K562 (cell line): ENCODE measurements at regions not wholly inside any gene's neighbourhood (a gene's known extent, or its start where the extent isn't known, plus 50 kb on each side); places are given as distances from the start of the nearest gene placed in this dataset.
A peak's percentile ranks its signal among the peaks of the same experiment; 100 is the strongest.

Source experiments
- ATAC-seq: fragments of 200-7000 bp; cut with Tn5 transposase; 3 replicates; pipeline ENCODE4 v1.9.1; 2020; ENCODE audit warnings: moderate library complexity
- BruUV-seq: library from RNA; stranded (reverse); fragments of 400-500 nt; replicated peaks from 2 replicates; lab custom pipeline; 2021; lab: Mats Ljungman, UMichigan
- CTCF ChIA-PET: fragments of 300-600 bp; formaldehyde crosslinking; extraction: SDS; loops from one replicate; lab custom pipeline; 2021; ENCODE audit warnings: low intra/inter-chr PET ratio; lab: Yijun Ruan, JAX
- POLR2A ChIA-PET: fragments of 300-600, 350-650 bp; sonication (Branson Sonifier 250); formaldehyde crosslinking; extraction: SDS; loops from one replicate; lab custom pipeline; 2021; ENCODE audit warnings: antibody characterized with exemption, inconsistent platforms; lab: Yijun Ruan, JAX
- DNase-seq, 4 experiments: peaks; one replicate each; pipeline versions ENCODE4 v3.0.0 to v3.0.0-alpha.2; 2011 to 2018; ENCODE audit warnings: low spot score in 3 of 4, mixed read lengths in 3 of 4; ENCODE audit errors: extremely low read depth in 1 of 4
- FAIRE-seq: peaks from 2 replicates; lab custom pipeline; 2011; peaks lifted over from hg19 to GRCh38; lab: Jason Lieb, UNC
- H2AFZ ChIP-seq: 2 replicates; pipeline ENCODE4 v1.6.0; 2011; ENCODE audit warnings: low read depth, low read length, control low read depth, inconsistent platforms
- H3K27ac ChIP-seq: fragments of 200-600 bp; 3 replicates; pipeline ENCODE4 v1.8.0; 2011; ENCODE audit warnings: low read depth, mild to moderate bottlenecking, control low read depth, inconsistent platforms, low read length, moderate library complexity, mixed read lengths; ENCODE audit errors: extremely low read depth
- H3K27me3 ChIP-seq, 2 experiments: fragments of 300-600 bp in 1 of 2; 2 replicates in 1 of 2; 3 replicates in 1 of 2; pipeline versions ENCODE4 v1.6.0 to v1.8.0; 2011; ENCODE audit warnings: inconsistent platforms in 2 of 2, low read length in 2 of 2, mild to moderate bottlenecking in 1 of 2, mixed read lengths in 1 of 2, moderate library complexity in 1 of 2; ENCODE audit not compliant: control insufficient read depth in 2 of 2, insufficient read depth in 2 of 2
- H3K36me3 ChIP-seq: fragments of 300-600 bp; 3 replicates; pipeline ENCODE4 v1.8.0; 2011; ENCODE audit warnings: mild to moderate bottlenecking, low read length, inconsistent platforms; ENCODE audit not compliant: control insufficient read depth, insufficient read depth
- H3K4me1 ChIP-seq, 2 experiments: fragments of 200-600 bp in 1 of 2; replicated peaks in 1 of 2; 2 replicates in 1 of 2; 3 replicates in 1 of 2; pipeline versions ENCODE4 v1.5.1 to v1.8.0; 2011; ENCODE audit warnings: inconsistent platforms in 2 of 2, low read length in 2 of 2, mild to moderate bottlenecking in 1 of 2, mixed read lengths in 1 of 2, moderate library complexity in 1 of 2; ENCODE audit not compliant: control insufficient read depth in 2 of 2, insufficient read depth in 2 of 2
- H3K4me2 ChIP-seq: 2 replicates; pipeline ENCODE4 v1.6.1; 2011; ENCODE audit warnings: low read length, control low read depth, inconsistent platforms, mixed read lengths; ENCODE audit not compliant: insufficient read depth
- H3K4me3 ChIP-seq: fragments of 200-600 bp; sonication (generic), shearing (Covaris generic); 2 replicates; pipeline ENCODE4 v1.5.1; 2016; ENCODE audit warnings: control low read depth, inconsistent platforms
- H3K79me2 ChIP-seq: fragments of 200-600 bp; 3 replicates; pipeline ENCODE4 v1.8.0; 2011; ENCODE audit warnings: low read length, inconsistent platforms; ENCODE audit not compliant: control insufficient read depth, insufficient read depth
- H3K9ac ChIP-seq, 2 experiments: 2 replicates each; pipeline versions ENCODE4 v1.6.0 to v1.6.1; 2011; ENCODE audit warnings: low read depth in 2 of 2, low read length in 2 of 2, control low read depth in 1 of 2, inconsistent platforms in 1 of 2, mild to moderate bottlenecking in 1 of 2, mixed read lengths in 1 of 2; ENCODE audit not compliant: insufficient read depth in 1 of 2
- H3K9me1 ChIP-seq: one replicate; pipeline ENCODE4 v1.6.0; 2011; ENCODE audit warnings: inconsistent platforms, mild to moderate bottlenecking, low read length, moderate library complexity; ENCODE audit not compliant: control insufficient read depth, insufficient read depth
- H3K9me3 ChIP-seq: replicated peaks from 2 replicates; pipeline ENCODE4 v1.5.1; 2011; ENCODE audit warnings: low read depth, low read length, inconsistent platforms; ENCODE audit not compliant: control insufficient read depth, insufficient read depth
- H4K20me1 ChIP-seq: replicated peaks from 2 replicates; pipeline ENCODE4 v1.6.1; 2011; ENCODE audit warnings: low read length, inconsistent platforms, mixed read lengths; ENCODE audit not compliant: control insufficient read depth, insufficient read depth
- ATF3 ChIP-seq, 2 experiments: fragments of 450-650 bp in 1 of 2; sonication (generic) in 1 of 2; formaldehyde crosslinking in 1 of 2; IDR thresholded peaks in 1 of 2; conservative IDR thresholded peaks in 1 of 2; 2 replicates each; pipeline versions ENCODE4 v1.6.1 to v1.8.1; 2016 to 2023; ENCODE audit warnings: mild to moderate bottlenecking in 2 of 2, moderate library complexity in 2 of 2, inconsistent platforms in 1 of 2, missing genetic modification reagents in 1 of 2
- WGBS: fragments of 100-300 bp; shearing (Covaris generic); methylation state at CpG from one replicate; pipeline ENCODE4 v1.1.6; 2016; ENCODE audit warnings: low coverage, mixed read lengths; ENCODE audit not compliant: insufficient coverage; ENCODE audit errors: missing lambda C conversion rate; 5-methylcytosine and 5-hydroxymethylcytosine counted together
- in situ Hi-C: fragments of 300-500 bp; cut with MboI; formaldehyde crosslinking; loops from 4 replicates; pipeline ENCODE4 v1.15.0; 2018; ENCODE audit warnings: inconsistent platforms, mixed read lengths
- intact Hi-C: fragments of 100-400 bp; cut with micrococcal nuclease; formaldehyde crosslinking; loops from 2 replicates; pipeline ENCODE4 v1.14.2; 2022
- TF ChIP-seq, protein P1 (sequence below): fragments of 450-650 bp; IDR thresholded peaks from 2 replicates; pipeline ENCODE4 v1.6.1; 2016; ENCODE audit warnings: mild to moderate bottlenecking, moderate library complexity

DNA sequence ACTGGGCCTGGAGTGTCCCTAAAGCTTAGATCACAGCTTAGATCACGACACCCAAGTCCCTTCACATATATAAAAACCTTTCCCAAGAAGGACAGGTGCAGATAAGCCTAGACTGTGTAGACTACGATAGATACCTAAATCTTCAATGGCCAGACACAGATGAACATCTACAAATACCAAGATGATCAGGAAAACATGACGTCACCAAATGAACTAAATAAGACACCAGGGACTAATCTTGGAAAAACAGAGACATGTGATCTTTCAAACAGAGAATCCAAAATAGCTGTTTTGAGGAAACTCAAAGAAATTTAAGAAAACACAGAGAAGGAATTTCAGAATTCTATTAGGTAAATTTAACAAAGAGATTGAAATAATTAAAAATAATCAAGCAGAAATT lies 1082.6 kb upstream of the PHF14 start:
- no peak overlapping the region for H3K27ac ChIP-seq

More for the DNA sequence above, 1082.6 kb upstream of the PHF14 start:
- Histone ChIP-seq H3K79me2 (no peaks in the 10 kb centered on the region), H3K4me1 (no peaks in the 10 kb centered on the region), H4K20me1 (no peaks in the 10 kb centered on the region), H3K4me3 (no peak overlapping the region), H3K9me1 (no peaks in the 10 kb centered on the region), H3K36me3 (no peaks in the 10 kb centered on the region), H3K9me3 (no peaks in the 10 kb centered on the region), H3K4me2 (no peak overlapping the region), H3K27me3 (no peaks in the 10 kb centered on the region), H2AFZ (no peak overlapping the region), H3K9ac (no peak overlapping the region)
- ChIA-PET POLR2A (no interaction called here), CTCF (no interaction called here)
- in situ Hi-C loops, result no loop called here
- TF ChIP-seq ATF3 (IDR thresholded peaks at IDR 0.05) (peak; percentile 34; the same call in 1 of the 2 replicates), ATF3 (CRISPR knock-in tag; conservative IDR thresholded peaks at IDR 0.05) (no peak)
- TF ChIP-seq, protein P1, sequence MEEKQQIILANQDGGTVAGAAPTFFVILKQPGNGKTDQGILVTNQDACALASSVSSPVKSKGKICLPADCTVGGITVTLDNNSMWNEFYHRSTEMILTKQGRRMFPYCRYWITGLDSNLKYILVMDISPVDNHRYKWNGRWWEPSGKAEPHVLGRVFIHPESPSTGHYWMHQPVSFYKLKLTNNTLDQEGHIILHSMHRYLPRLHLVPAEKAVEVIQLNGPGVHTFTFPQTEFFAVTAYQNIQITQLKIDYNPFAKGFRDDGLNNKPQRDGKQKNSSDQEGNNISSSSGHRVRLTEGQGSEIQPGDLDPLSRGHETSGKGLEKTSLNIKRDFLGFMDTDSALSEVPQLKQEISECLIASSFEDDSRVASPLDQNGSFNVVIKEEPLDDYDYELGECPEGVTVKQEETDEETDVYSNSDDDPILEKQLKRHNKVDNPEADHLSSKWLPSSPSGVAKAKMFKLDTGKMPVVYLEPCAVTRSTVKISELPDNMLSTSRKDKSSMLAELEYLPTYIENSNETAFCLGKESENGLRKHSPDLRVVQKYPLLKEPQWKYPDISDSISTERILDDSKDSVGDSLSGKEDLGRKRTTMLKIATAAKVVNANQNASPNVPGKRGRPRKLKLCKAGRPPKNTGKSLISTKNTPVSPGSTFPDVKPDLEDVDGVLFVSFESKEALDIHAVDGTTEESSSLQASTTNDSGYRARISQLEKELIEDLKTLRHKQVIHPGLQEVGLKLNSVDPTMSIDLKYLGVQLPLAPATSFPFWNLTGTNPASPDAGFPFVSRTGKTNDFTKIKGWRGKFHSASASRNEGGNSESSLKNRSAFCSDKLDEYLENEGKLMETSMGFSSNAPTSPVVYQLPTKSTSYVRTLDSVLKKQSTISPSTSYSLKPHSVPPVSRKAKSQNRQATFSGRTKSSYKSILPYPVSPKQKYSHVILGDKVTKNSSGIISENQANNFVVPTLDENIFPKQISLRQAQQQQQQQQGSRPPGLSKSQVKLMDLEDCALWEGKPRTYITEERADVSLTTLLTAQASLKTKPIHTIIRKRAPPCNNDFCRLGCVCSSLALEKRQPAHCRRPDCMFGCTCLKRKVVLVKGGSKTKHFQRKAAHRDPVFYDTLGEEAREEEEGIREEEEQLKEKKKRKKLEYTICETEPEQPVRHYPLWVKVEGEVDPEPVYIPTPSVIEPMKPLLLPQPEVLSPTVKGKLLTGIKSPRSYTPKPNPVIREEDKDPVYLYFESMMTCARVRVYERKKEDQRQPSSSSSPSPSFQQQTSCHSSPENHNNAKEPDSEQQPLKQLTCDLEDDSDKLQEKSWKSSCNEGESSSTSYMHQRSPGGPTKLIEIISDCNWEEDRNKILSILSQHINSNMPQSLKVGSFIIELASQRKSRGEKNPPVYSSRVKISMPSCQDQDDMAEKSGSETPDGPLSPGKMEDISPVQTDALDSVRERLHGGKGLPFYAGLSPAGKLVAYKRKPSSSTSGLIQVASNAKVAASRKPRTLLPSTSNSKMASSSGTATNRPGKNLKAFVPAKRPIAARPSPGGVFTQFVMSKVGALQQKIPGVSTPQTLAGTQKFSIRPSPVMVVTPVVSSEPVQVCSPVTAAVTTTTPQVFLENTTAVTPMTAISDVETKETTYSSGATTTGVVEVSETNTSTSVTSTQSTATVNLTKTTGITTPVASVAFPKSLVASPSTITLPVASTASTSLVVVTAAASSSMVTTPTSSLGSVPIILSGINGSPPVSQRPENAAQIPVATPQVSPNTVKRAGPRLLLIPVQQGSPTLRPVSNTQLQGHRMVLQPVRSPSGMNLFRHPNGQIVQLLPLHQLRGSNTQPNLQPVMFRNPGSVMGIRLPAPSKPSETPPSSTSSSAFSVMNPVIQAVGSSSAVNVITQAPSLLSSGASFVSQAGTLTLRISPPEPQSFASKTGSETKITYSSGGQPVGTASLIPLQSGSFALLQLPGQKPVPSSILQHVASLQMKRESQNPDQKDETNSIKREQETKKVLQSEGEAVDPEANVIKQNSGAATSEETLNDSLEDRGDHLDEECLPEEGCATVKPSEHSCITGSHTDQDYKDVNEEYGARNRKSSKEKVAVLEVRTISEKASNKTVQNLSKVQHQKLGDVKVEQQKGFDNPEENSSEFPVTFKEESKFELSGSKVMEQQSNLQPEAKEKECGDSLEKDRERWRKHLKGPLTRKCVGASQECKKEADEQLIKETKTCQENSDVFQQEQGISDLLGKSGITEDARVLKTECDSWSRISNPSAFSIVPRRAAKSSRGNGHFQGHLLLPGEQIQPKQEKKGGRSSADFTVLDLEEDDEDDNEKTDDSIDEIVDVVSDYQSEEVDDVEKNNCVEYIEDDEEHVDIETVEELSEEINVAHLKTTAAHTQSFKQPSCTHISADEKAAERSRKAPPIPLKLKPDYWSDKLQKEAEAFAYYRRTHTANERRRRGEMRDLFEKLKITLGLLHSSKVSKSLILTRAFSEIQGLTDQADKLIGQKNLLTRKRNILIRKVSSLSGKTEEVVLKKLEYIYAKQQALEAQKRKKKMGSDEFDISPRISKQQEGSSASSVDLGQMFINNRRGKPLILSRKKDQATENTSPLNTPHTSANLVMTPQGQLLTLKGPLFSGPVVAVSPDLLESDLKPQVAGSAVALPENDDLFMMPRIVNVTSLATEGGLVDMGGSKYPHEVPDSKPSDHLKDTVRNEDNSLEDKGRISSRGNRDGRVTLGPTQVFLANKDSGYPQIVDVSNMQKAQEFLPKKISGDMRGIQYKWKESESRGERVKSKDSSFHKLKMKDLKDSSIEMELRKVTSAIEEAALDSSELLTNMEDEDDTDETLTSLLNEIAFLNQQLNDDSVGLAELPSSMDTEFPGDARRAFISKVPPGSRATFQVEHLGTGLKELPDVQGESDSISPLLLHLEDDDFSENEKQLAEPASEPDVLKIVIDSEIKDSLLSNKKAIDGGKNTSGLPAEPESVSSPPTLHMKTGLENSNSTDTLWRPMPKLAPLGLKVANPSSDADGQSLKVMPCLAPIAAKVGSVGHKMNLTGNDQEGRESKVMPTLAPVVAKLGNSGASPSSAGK, result no peak
- DNase-seq (no peak), FAIRE-seq (no peak), ATAC-seq (no peak)
- WGBS, result 0% methylated on average over 3 of the region's 3 CpGs
- intact Hi-C loops, result no loop called here
- no TSS peak for BruUV-seq
